Ishikawa (cell line): ENCODE measurements at regions not wholly inside any gene's neighbourhood (a gene's known extent, or its start where the extent isn't known, plus 50 kb on each side); places are given as distances from the start of the nearest gene placed in this dataset.

Experiments used
- CEBPB ChIP-seq: IDR thresholded peaks from 2 replicates; pipeline ENCODE4 v1.6.1; 2012
- CREB1 ChIP-seq: IDR thresholded peaks from 2 replicates; pipeline ENCODE4 v1.6.1; 2012; ENCODE audit warnings: low read depth
- EGR1 ChIP-seq: IDR thresholded peaks from 2 replicates; pipeline ENCODE4 v1.6.1; 2012
- EP300 ChIP-seq: IDR thresholded peaks from 2 replicates; pipeline ENCODE4 v1.6.1; 2012; ENCODE audit warnings: borderline replicate concordance
- FOXM1 ChIP-seq: IDR thresholded peaks from 2 replicates; pipeline ENCODE4 v1.6.1; 2012; ENCODE audit warnings: low read depth, borderline replicate concordance
- MAX ChIP-seq: IDR thresholded peaks from 2 replicates; pipeline ENCODE4 v1.6.1; 2012
- NFIC ChIP-seq: IDR thresholded peaks from 2 replicates; pipeline ENCODE4 v1.6.1; 2012
- RAD21 ChIP-seq: IDR thresholded peaks from 2 replicates; pipeline ENCODE4 v1.6.1; 2012; ENCODE audit warnings: low read depth
- TAF1 ChIP-seq: IDR thresholded peaks from 2 replicates; pipeline ENCODE4 v1.6.1; 2012; ENCODE audit warnings: low read depth, mild to moderate bottlenecking
- TCF12 ChIP-seq: IDR thresholded peaks from 2 replicates; pipeline ENCODE4 v1.6.1; 2012; ENCODE audit warnings: low read depth
- TEAD4 ChIP-seq: IDR thresholded peaks from 2 replicates; pipeline ENCODE4 v1.6.1; 2012
- YY1 ChIP-seq: IDR thresholded peaks from 2 replicates; pipeline ENCODE4 v1.6.1; 2012; ENCODE audit warnings: low read depth
- ZBTB7A ChIP-seq: IDR thresholded peaks from 2 replicates; pipeline ENCODE4 v1.6.1; 2012; ENCODE audit warnings: low read depth
- TF ChIP-seq, protein P1 (sequence below): IDR thresholded peaks from 2 replicates; pipeline ENCODE4 v1.6.1; 2012
- TF ChIP-seq, protein P2 (sequence below): IDR thresholded peaks from 2 replicates; pipeline ENCODE4 v1.6.1; 2012; ENCODE audit warnings: low read depth, mild to moderate bottlenecking

DNA sequence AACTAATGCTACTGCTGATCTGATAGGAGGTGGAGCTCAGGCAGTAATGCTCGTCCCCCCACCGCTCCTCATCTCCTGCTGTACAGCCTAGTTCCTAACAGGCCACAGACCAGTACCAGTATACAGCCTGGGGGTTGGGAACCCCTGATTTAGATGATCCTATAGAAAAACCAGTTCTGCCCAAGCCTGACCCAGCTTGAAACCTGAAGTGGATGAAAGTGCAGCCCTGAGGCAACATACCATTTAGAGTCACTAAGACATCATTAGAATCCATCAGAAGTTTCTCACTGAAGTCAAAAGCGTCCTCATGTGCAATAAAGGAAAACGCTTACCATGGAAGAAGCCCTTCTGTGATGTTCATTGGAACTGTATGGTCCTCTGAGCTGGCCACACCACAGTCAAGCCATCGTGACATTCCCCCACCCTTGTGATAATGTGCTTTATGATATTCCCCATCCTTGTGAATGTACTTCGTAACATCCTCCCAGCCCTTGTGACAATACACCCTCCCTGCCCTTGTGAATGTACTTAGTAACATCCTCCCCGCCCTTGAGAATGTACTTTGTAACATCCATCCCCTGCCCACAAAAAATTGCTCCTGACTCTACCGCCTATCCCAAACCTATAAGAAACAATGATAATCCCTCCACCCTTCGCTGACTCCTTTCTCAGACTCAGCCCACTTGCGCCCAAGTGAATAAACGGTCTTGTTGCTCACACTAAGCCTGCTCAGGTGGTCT, 65.9 kb upstream of the HECTD2 start:
- no peak for TF ChIP-seq RAD21
- no peak for TF ChIP-seq CEBPB
- TF ChIP-seq, protein P1, sequence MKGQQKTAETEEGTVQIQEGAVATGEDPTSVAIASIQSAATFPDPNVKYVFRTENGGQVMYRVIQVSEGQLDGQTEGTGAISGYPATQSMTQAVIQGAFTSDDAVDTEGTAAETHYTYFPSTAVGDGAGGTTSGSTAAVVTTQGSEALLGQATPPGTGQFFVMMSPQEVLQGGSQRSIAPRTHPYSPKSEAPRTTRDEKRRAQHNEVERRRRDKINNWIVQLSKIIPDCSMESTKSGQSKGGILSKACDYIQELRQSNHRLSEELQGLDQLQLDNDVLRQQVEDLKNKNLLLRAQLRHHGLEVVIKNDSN, result no peak
- no peak for TF ChIP-seq TEAD4
- no peak for TF ChIP-seq ZBTB7A
- TF ChIP-seq MAX, result no peak
- no peak for TF ChIP-seq TAF1
- TF ChIP-seq, protein P2, sequence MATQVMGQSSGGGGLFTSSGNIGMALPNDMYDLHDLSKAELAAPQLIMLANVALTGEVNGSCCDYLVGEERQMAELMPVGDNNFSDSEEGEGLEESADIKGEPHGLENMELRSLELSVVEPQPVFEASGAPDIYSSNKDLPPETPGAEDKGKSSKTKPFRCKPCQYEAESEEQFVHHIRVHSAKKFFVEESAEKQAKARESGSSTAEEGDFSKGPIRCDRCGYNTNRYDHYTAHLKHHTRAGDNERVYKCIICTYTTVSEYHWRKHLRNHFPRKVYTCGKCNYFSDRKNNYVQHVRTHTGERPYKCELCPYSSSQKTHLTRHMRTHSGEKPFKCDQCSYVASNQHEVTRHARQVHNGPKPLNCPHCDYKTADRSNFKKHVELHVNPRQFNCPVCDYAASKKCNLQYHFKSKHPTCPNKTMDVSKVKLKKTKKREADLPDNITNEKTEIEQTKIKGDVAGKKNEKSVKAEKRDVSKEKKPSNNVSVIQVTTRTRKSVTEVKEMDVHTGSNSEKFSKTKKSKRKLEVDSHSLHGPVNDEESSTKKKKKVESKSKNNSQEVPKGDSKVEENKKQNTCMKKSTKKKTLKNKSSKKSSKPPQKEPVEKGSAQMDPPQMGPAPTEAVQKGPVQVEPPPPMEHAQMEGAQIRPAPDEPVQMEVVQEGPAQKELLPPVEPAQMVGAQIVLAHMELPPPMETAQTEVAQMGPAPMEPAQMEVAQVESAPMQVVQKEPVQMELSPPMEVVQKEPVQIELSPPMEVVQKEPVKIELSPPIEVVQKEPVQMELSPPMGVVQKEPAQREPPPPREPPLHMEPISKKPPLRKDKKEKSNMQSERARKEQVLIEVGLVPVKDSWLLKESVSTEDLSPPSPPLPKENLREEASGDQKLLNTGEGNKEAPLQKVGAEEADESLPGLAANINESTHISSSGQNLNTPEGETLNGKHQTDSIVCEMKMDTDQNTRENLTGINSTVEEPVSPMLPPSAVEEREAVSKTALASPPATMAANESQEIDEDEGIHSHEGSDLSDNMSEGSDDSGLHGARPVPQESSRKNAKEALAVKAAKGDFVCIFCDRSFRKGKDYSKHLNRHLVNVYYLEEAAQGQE, result no peak
- no peak for TF ChIP-seq EP300

GRCh38 chr10:91345716-91346115, 64.4 kb upstream of the HECTD2 start:
- TF ChIP-seq MAX (no peak), ZBTB7A (no peak)
- TF ChIP-seq, protein P1, result no peak

DNA sequence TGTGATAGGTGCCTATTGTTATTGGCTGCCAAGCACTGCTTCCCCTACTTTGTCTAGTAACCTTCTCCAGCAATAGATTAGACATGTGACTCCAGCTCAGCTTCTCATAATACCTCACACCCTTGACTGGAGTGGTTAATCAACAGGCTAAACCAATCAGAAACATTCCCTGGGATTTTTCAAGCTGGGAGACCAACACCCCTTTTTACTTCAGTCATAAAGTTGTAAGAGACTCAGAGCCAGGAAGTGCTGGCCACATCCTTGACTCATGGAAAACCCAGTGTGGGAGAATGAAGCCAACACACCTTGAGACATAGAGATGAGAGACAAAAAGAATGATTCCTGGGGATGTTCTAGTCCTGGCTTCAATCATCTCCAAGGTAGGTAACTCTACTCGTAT, 62.6 kb upstream of the HECTD2 start:
- TF ChIP-seq CEBPB (no peak), TAF1 (no peak), RAD21 (no peak), EP300 (no peak), MAX (no peak), CREB1 (no peak), TEAD4 (no peak), EGR1 (no peak), NFIC (no peak), YY1 (no peak), TCF12 (no peak), FOXM1 (no peak), ZBTB7A (no peak)
- TF ChIP-seq, protein P1, result no peak
- TF ChIP-seq, protein P2, result no peak

- TF ChIP-seq CEBPB, result 0 out of 2 replicates have a peak, but pooled peaks have one; percentile 13
- TF ChIP-seq TEAD4, result peak; percentile 50
- TF ChIP-seq TAF1, result no peak
- TF ChIP-seq YY1, result 0 out of 2 replicates have a peak, but pooled peaks have one; percentile 6
- no peak for TF ChIP-seq MAX
- TF ChIP-seq EP300, result no peak
- no peak for TF ChIP-seq ZBTB7A
- peak; percentile 28; the same call in 1 of the 2 replicates for TF ChIP-seq NFIC
These were observed 60.8 kb upstream of the HECTD2 start for GRCh38 chr10:91349381-91349780.

GRCh38 chr10:91350651-91351081, 59.5 kb upstream of the HECTD2 start:
- TF ChIP-seq MAX (no peak), NFIC (peak; percentile 48; the same call in 1 of the 2 replicates), TAF1 (no peak), RAD21 (no peak)
- TF ChIP-seq, protein P2, result no peak
